HG02759 (cell line): ENCODE measurements at regions not wholly inside any gene's neighbourhood (a gene's known extent, or its start where the extent isn't known, plus 50 kb on each side); places are given as distances from the start of the nearest gene placed in this dataset.

Experiments
- ATAC-seq: cut with Tn5 transposase; IDR thresholded peaks from one replicate; pipeline ENCODE4 v1.9.1; 2021; ENCODE audit warnings: mild to moderate bottlenecking, moderate library complexity; ENCODE audit not compliant: unreplicated experiment

- no peak for ATAC-seq
These were observed 352.4 kb downstream of the KIF16B start for GRCh38 chr20:16220826-16221225.

GRCh38 chr20:16219182-16219581 lies 354.1 kb downstream of the KIF16B start:
- ATAC-seq: no peak

- ATAC-seq: no peak
These were observed 356.4 kb downstream of the KIF16B start for GRCh38 chr20:16216914-16217230.

- ATAC-seq: no peak
These were observed 356.9 kb downstream of the KIF16B start for GRCh38 chr20:16216227-16216913.

GRCh38 chr20:16215041-16215440 lies 358.2 kb downstream of the KIF16B start:
- no peak for ATAC-seq

GRCh38 chr20:16212790-16213189 lies 360.5 kb downstream of the KIF16B start:
- no peak for ATAC-seq

- no peak for ATAC-seq
These were observed 363.3 kb downstream of the KIF16B start for GRCh38 chr20:16209951-16210361.

- no peak for ATAC-seq
These were observed 363.9 kb downstream of the KIF16B start for GRCh38 chr20:16209357-16209756.

GRCh38 chr20:16208443-16208842 lies 364.8 kb downstream of the KIF16B start:
- no peak for ATAC-seq

- no peak for ATAC-seq
These were observed 366.4 kb downstream of the KIF16B start for GRCh38 chr20:16206817-16207216.

GRCh38 chr20:16205507-16205906 lies 367.7 kb downstream of the KIF16B start:
- ATAC-seq: no peak

GRCh38 chr20:16203096-16203495 lies 370.2 kb downstream of the KIF16B start:
- no peak for ATAC-seq

GRCh38 chr20:16201191-16201590 lies 372.1 kb downstream of the KIF16B start:
- ATAC-seq: no peak

GRCh38 chr20:16197696-16198095 lies 375.6 kb downstream of the KIF16B start:
- ATAC-seq: no peak

- ATAC-seq: no peak
These were observed 377.6 kb downstream of the KIF16B start for GRCh38 chr20:16195671-16196070.

- ATAC-seq: no peak
These were observed 378.5 kb downstream of the KIF16B start for GRCh38 chr20:16194617-16195360.

- no peak for ATAC-seq
These were observed 381.8 kb downstream of the KIF16B start for GRCh38 chr20:16191496-16191895.

GRCh38 chr20:16189371-16189770 lies 383.9 kb downstream of the KIF16B start:
- no peak for ATAC-seq

GRCh38 chr20:16187956-16188616 lies 385.2 kb downstream of the KIF16B start:
- no peak for ATAC-seq

- ATAC-seq: no peak
These were observed 393.3 kb downstream of the KIF16B start for GRCh38 chr20:16179919-16180318.

- ATAC-seq: no peak
These were observed 393.9 kb downstream of the KIF16B start for GRCh38 chr20:16179371-16179770.

- ATAC-seq: no peak
These were observed 394.6 kb downstream of the KIF16B start for GRCh38 chr20:16178546-16179135.
